GM12878 (cell line): ENCODE measurements at regions not wholly inside any gene's neighbourhood (a gene's known extent, or its start where the extent isn't known, plus 50 kb on each side); places are given as distances from the start of the nearest gene placed in this dataset.

Source experiments
- ATAC-seq: fragments of 200-7000 bp; cut with Tn5 transposase; 3 replicates; pipeline ENCODE4 v1.9.1; 2020; ENCODE audit warnings: mild to moderate bottlenecking, moderate library complexity
- BruUV-seq: library from RNA; stranded (reverse); fragments of 400-500 nt; replicated peaks from 2 replicates; lab custom pipeline; 2021; lab: Mats Ljungman, UMichigan
- CTCF ChIA-PET: fragments of 300-600 bp; sonication (Branson Sonifier 250); formaldehyde crosslinking; extraction: SDS; loops from one replicate; lab custom pipeline; 2021; ENCODE audit warnings: inconsistent platforms; lab: Yijun Ruan, JAX
- POLR2A ChIA-PET: fragments of 350-600 bp; formaldehyde crosslinking; extraction: SDS; loops from one replicate; lab custom pipeline; 2021; ENCODE audit warnings: inconsistent platforms; lab: Charles Lee
- RAD21 ChIA-PET: fragments of 300-600 bp; sonication (Branson Sonifier 250); formaldehyde crosslinking; loops from one replicate; lab custom pipeline; 2023; ENCODE audit warnings: antibody characterized with exemption; ENCODE audit not compliant: unreplicated experiment; lab: Charles Lee
- SMC1A ChIA-PET: fragments of 300-600 bp; sonication (Branson Sonifier 250); formaldehyde crosslinking; loops from one replicate; lab custom pipeline; 2023; ENCODE audit not compliant: unreplicated experiment, uncharacterized antibody; lab: Charles Lee
- DNase-seq: peaks from one replicate; pipeline ENCODE4 v3.0.0-alpha.2; 2011; ENCODE audit warnings: low read depth, low spot score
- FAIRE-seq: peaks from 3 replicates; lab custom pipeline; 2011; peaks lifted over from hg19 to GRCh38; lab: Jason Lieb, UNC
- H2AFZ ChIP-seq: 2 replicates; pipeline ENCODE4 v1.6.0; 2011; ENCODE audit warnings: low read depth, low read length, control low read depth; ENCODE audit not compliant: control insufficient read depth
- H3K27ac ChIP-seq: 2 replicates; pipeline ENCODE4 v1.5.1; 2011; ENCODE audit warnings: control low read depth; ENCODE audit not compliant: control insufficient read depth, insufficient read depth
- H3K27me3 ChIP-seq, 2 experiments: replicated peaks in 1 of 2; 2 replicates each; pipeline versions ENCODE4 v1.6.0 to v1.6.1; 2011; ENCODE audit warnings: low read length in 1 of 2; ENCODE audit not compliant: control insufficient read depth in 2 of 2, insufficient read depth in 2 of 2
- H3K36me3 ChIP-seq, 2 experiments: 2 replicates each; pipeline ENCODE4 v1.5.1; 2011; ENCODE audit warnings: low read length in 1 of 2; ENCODE audit not compliant: control insufficient read depth in 2 of 2, insufficient read depth in 2 of 2
- H3K4me1 ChIP-seq: 2 replicates; pipeline ENCODE4 v1.6.1; 2011; ENCODE audit warnings: mild to moderate bottlenecking, low read length, moderate library complexity, mixed read lengths; ENCODE audit not compliant: control insufficient read depth, insufficient read depth
- H3K4me2 ChIP-seq: 2 replicates; pipeline ENCODE4 v1.6.0; 2011; ENCODE audit warnings: control low read depth; ENCODE audit not compliant: control insufficient read depth, insufficient read depth
- H3K4me3 ChIP-seq: fragments of 200-600 bp; sonication (generic); 2 replicates; pipeline ENCODE4 v1.5.1; 2016
- H3K79me2 ChIP-seq: 2 replicates; pipeline ENCODE4 v1.6.0; 2011; ENCODE audit warnings: low read length; ENCODE audit not compliant: control insufficient read depth, insufficient read depth
- H3K9ac ChIP-seq: 2 replicates; pipeline ENCODE4 v1.8.0; 2011; ENCODE audit warnings: low read length, control low read depth, mixed read lengths; ENCODE audit not compliant: control insufficient read depth, insufficient read depth
- H3K9me3 ChIP-seq: replicated peaks from 3 replicates; pipeline ENCODE4 v1.5.1; 2011; ENCODE audit warnings: mild to moderate bottlenecking, low read length; ENCODE audit not compliant: control insufficient read depth, insufficient read depth
- H4K20me1 ChIP-seq: 2 replicates; pipeline ENCODE4 v1.6.0; 2011; ENCODE audit not compliant: control insufficient read depth, insufficient read depth
- CBX3 ChIP-seq: fragments of 200-600 bp; sonication (generic); IDR thresholded peaks from 2 replicates; pipeline ENCODE4 v1.6.1; 2016; ENCODE audit warnings: low read depth, borderline replicate concordance
- DPF2 ChIP-seq: fragments of 450-650 bp; IDR thresholded peaks from 2 replicates; pipeline ENCODE4 v1.6.1; 2017; ENCODE audit warnings: mild to moderate bottlenecking
- EP300 ChIP-seq, 2 experiments: fragments of 150-350 bp in 1 of 2; IDR thresholded peaks; 2 replicates each; pipeline ENCODE4 v1.6.1; 2011 to 2012; ENCODE audit warnings: low read depth in 2 of 2, low read length in 2 of 2, borderline replicate concordance in 1 of 2, improper control_type of control experiment in 1 of 2, inconsistent platforms in 1 of 2; ENCODE audit not compliant: control insufficient read depth in 1 of 2
- IKZF1 ChIP-seq: fragments of 450-650 bp; conservative IDR thresholded peaks from 2 replicates; pipeline ENCODE4 v1.6.1; 2017; ENCODE audit warnings: antibody characterized with exemption, mild to moderate bottlenecking
- JUNB ChIP-seq: IDR thresholded peaks from 2 replicates; pipeline ENCODE4 v1.6.1; 2016; ENCODE audit warnings: antibody characterized with exemption, mild to moderate bottlenecking
- NFYB ChIP-seq: IDR thresholded peaks from 2 replicates; pipeline ENCODE4 v1.6.1; 2011; ENCODE audit warnings: low read depth, mild to moderate bottlenecking, low read length, improper control_type of control experiment, moderate library complexity; ENCODE audit not compliant: insufficient read depth
- NR2F1 ChIP-seq: fragments of 450-650 bp; conservative IDR thresholded peaks from 2 replicates; pipeline ENCODE4 v1.6.1; 2017; ENCODE audit warnings: mild to moderate bottlenecking
- NRF1 ChIP-seq: conservative IDR thresholded peaks from 2 replicates; pipeline ENCODE4 v1.6.1; 2011; ENCODE audit warnings: mild to moderate bottlenecking, low read depth, low read length, improper control_type of control experiment
- PML ChIP-seq: IDR thresholded peaks from 2 replicates; pipeline ENCODE4 v1.6.1; 2012; ENCODE audit warnings: low read length, inconsistent platforms
- RUNX3 ChIP-seq: IDR thresholded peaks from 2 replicates; pipeline ENCODE4 v1.6.1; 2012; ENCODE audit warnings: low read length, inconsistent platforms
- SMAD1 ChIP-seq: fragments of 450-650 bp; IDR thresholded peaks from 2 replicates; pipeline ENCODE4 v1.6.1; 2018; ENCODE audit warnings: mild to moderate bottlenecking, low read depth; ENCODE audit not compliant: partially characterized antibody
- SPI1 ChIP-seq: IDR thresholded peaks from 2 replicates; pipeline ENCODE4 v1.6.1; 2011; ENCODE audit warnings: low read depth, mild to moderate bottlenecking, low read length, moderate library complexity, borderline replicate concordance; ENCODE audit not compliant: insufficient read depth
- SRF ChIP-seq, 2 experiments: IDR thresholded peaks; 2 replicates each; pipeline ENCODE4 v1.6.1; 2011; ENCODE audit warnings: low read depth in 2 of 2, low read length in 2 of 2, mild to moderate bottlenecking in 1 of 2, moderate library complexity in 1 of 2
- ZBED1 ChIP-seq: IDR thresholded peaks from 2 replicates; pipeline ENCODE4 v1.6.1; 2016; ENCODE audit warnings: borderline replicate concordance
- ZSCAN29 ChIP-seq: fragments of 450-650 bp; IDR thresholded peaks from 2 replicates; pipeline ENCODE4 v1.6.1; 2017; ENCODE audit warnings: mild to moderate bottlenecking, moderate library complexity
- WGBS: methylation state at CpG from one replicate; pipeline ENCODE4 v1.1.6; 2016; ENCODE audit warnings: low lambda C conversion rate; ENCODE audit not compliant: insufficient replicate concordance, insufficient coverage; ENCODE audit errors: missing lambda C conversion rate; 5-methylcytosine and 5-hydroxymethylcytosine counted together
- in situ Hi-C: fragments of 300-500 bp; cut with MboI; formaldehyde crosslinking; loops from 9 replicates; pipeline ENCODE4 v1.14.3; 2018; ENCODE audit warnings: mixed read lengths
- intact Hi-C: fragments of 100-400 bp; cut with micrococcal nuclease; formaldehyde crosslinking; loops from one replicate; pipeline ENCODE4 v1.14.2; 2022; ENCODE audit not compliant: unreplicated experiment
- TF ChIP-seq, protein P1 (sequence below): IDR thresholded peaks from 2 replicates; pipeline ENCODE4 v1.6.1; 2011; ENCODE audit warnings: borderline replicate concordance, low read depth, mild to moderate bottlenecking, moderate library complexity, mixed read lengths, low read length; ENCODE audit not compliant: insufficient read depth; ENCODE audit errors: extremely low read length

DNA sequence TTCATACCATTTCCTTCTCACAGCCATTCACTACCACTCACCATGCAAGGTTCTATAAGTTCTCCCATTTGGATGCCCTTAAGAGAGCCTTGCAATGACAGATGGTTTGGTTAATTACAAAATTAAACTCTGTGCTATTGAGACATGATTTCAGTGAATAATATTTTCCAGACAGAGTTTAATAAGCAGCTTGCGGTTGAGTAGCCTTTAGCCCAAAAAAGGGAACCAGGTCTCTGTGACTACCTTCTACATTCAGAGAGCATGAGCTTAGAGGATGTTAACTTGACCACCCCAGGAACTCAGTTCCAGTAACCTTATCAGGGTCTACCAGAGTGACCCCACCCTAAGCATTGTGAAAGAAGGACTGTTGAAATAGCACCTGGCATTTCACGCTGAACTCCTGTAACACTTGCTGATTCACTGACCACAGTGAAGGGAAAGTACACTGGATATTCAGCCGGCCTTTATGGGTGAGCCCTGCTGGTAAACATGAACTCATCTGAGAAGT is 1173.1 kb upstream of the ZEB2 start:
- no peaks in the 10 kb centered on the region for H3K9me3 ChIP-seq
- ATAC-seq (peak; percentile 96), FAIRE-seq (no peak), DNase-seq (peak; percentile 26)
- no TSS peak for BruUV-seq
- TF ChIP-seq SMAD1 (no peak), PML (no peak), RUNX3 (peak; percentile 73), NRF1 (no peak), IKZF1 (peak; percentile 45), EP300 (IDR thresholded peaks at IDR 0.05; ENCODE audit: borderline replicate concordance in 1 of 2, control insufficient read depth in 1 of 2, low read depth in 2 of 2, low read length in 2 of 2) (0 out of 4 replicates have a peak, but pooled peaks of 1 of the 2 experiments have one; percentile 7), CBX3 (no peak), ZBED1 (no peak), ZSCAN29 (no peak), SRF (IDR thresholded peaks at IDR 0.05; ENCODE audit: low read depth in 2 of 2, low read length in 2 of 2) (0 out of 4 replicates have a peak, but pooled peaks of 1 of the 2 experiments have one; percentile 36), NR2F1 (peak; percentile 62), DPF2 (peak; percentile 46; the same call in 1 of the 2 replicates), NFYB (no peak), JUNB (no peak; the same call in 1 of the 2 replicates), SPI1 (peak; percentile 26; the same call in 1 of the 2 replicates)
- TF ChIP-seq, protein P1, sequence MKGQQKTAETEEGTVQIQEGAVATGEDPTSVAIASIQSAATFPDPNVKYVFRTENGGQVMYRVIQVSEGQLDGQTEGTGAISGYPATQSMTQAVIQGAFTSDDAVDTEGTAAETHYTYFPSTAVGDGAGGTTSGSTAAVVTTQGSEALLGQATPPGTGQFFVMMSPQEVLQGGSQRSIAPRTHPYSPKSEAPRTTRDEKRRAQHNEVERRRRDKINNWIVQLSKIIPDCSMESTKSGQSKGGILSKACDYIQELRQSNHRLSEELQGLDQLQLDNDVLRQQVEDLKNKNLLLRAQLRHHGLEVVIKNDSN = no peak
- H3K79me2 ChIP-seq = no peaks in the 10 kb centered on the region
- no peak overlapping the region for H3K27ac ChIP-seq
- in situ Hi-C loops = no loop called here
- no peak overlapping the region for H3K4me3 ChIP-seq
- no peaks in the 10 kb centered on the region for H3K27me3 ChIP-seq
- RAD21 ChIA-PET = no interaction called here
- no peaks in the 10 kb centered on the region for H3K4me1 ChIP-seq
- 11% methylated on average over 3 of the region's 3 CpGs for WGBS
- H3K4me2 ChIP-seq = no peak overlapping the region
- SMC1A ChIA-PET = interaction anchor here (0.9 to 1.4 kb wide), 3 partner anchors 10 to 129 kb away, joined by 3 to 9 read pairs (median 3); no protein-coding TSS in a partner anchor
- H2AFZ ChIP-seq = no peak overlapping the region
- no peak overlapping the region for H3K9ac ChIP-seq
- H3K36me3 ChIP-seq = no peaks in the 10 kb centered on the region
- H4K20me1 ChIP-seq = no peaks in the 10 kb centered on the region
- POLR2A ChIA-PET = no interaction called here
- intact Hi-C loops = no loop called here
- CTCF ChIA-PET = interaction anchor here (1.4 kb wide), 1 partner anchor 60 kb away, joined by 7 read pairs; no protein-coding TSS in a partner anchor
